ENCODE measurements at regions not wholly inside any gene's neighbourhood (a gene's known extent, or its start where the extent isn't known, plus 50 kb on each side); places are given as distances from the start of the nearest gene placed in this dataset.

GRCh38 chr5:152511120-152511519 is 106.0 kb upstream of the NMUR2 start:
- Histone ChIP-seq H3K9ac (ENCODE audit: insufficient read length) (no peak overlapping the region), H3K27ac (no peak overlapping the region), H3K9me3 (ENCODE audit: low read depth, low read length) (no peaks in the 10 kb centered on the region), H3K36me3 (ENCODE audit: insufficient read depth, low read length) (no peaks in the 10 kb centered on the region), H3K4me3 (no peak overlapping the region)
- no peak for DNase-seq (ENCODE audit: low read depth, low spot score)
- TF ChIP-seq FOXP2 (optimal IDR thresholded peaks at IDR 0.05; ENCODE audit: control extremely low read depth, extremely low read length, insufficient read depth) (no peak), POLR2AphosphoS5 (IDR thresholded peaks at IDR 0.05; ENCODE audit: borderline replicate concordance, low read depth, low read length) (no peak), EZH2 (IDR thresholded peaks at IDR 0.05) (no peak)

GRCh38 chr5:152511531-152512132 is 106.6 kb upstream of the NMUR2 start:
- H3K9me3 ChIP-seq (ENCODE audit: low read depth, low read length): no peaks in the 10 kb centered on the region
- no peak overlapping the region for H3K4me3 ChIP-seq
- H3K9ac ChIP-seq (ENCODE audit: insufficient read length): no peak overlapping the region
- TF ChIP-seq POLR2AphosphoS5 (IDR thresholded peaks at IDR 0.05; ENCODE audit: borderline replicate concordance, low read depth, low read length) (no peak), EZH2 (IDR thresholded peaks at IDR 0.05) (no peak), FOXP2 (optimal IDR thresholded peaks at IDR 0.05; ENCODE audit: control extremely low read depth, extremely low read length, insufficient read depth) (no peak)
- DNase-seq (ENCODE audit: low read depth, low spot score): no peak
- no peaks in the 10 kb centered on the region for H3K36me3 ChIP-seq (ENCODE audit: insufficient read depth, low read length)
- no peak overlapping the region for H3K27ac ChIP-seq

- no peak for TF ChIP-seq FOXP2 (optimal IDR thresholded peaks at IDR 0.05; ENCODE audit: control extremely low read depth, extremely low read length, insufficient read depth)
- TF ChIP-seq EZH2 (IDR thresholded peaks at IDR 0.05): no peak
- no peak for TF ChIP-seq POLR2AphosphoS5 (IDR thresholded peaks at IDR 0.05; ENCODE audit: borderline replicate concordance, low read depth, low read length)
- H3K9me3 ChIP-seq (ENCODE audit: low read depth, low read length): no peaks in the 10 kb centered on the region
- H3K4me3 ChIP-seq: no peak overlapping the region
- no peaks in the 10 kb centered on the region for H3K36me3 ChIP-seq (ENCODE audit: insufficient read depth, low read length)
- DNase-seq (ENCODE audit: low read depth, low spot score): no peak
- no peak overlapping the region for H3K9ac ChIP-seq (ENCODE audit: insufficient read length)
- H3K27ac ChIP-seq: no peak overlapping the region
Observed at GRCh38 chr5:152514827-152515397, 109.8 kb upstream of the NMUR2 start.

- Histone ChIP-seq H3K4me3 (no peak overlapping the region), H3K9ac (ENCODE audit: insufficient read length) (no peak overlapping the region), H3K27ac (no peak overlapping the region), H3K36me3 (ENCODE audit: insufficient read depth, low read length) (no peaks in the 10 kb centered on the region), H3K9me3 (ENCODE audit: low read depth, low read length) (no peaks in the 10 kb centered on the region)
- TF ChIP-seq EZH2 (IDR thresholded peaks at IDR 0.05) (no peak), FOXP2 (optimal IDR thresholded peaks at IDR 0.05; ENCODE audit: control extremely low read depth, extremely low read length, insufficient read depth) (no peak), POLR2AphosphoS5 (IDR thresholded peaks at IDR 0.05; ENCODE audit: borderline replicate concordance, low read depth, low read length) (no peak)
- DNase-seq (ENCODE audit: low read depth, low spot score): no peak
Observed at GRCh38 chr5:152523964-152524363, 118.9 kb upstream of the NMUR2 start.

GRCh38 chr5:152527358-152528052 is 122.4 kb upstream of the NMUR2 start:
- Histone ChIP-seq H3K9me3 (ENCODE audit: low read depth, low read length) (no peaks in the 10 kb centered on the region), H3K4me3 (no peak overlapping the region), H3K36me3 (ENCODE audit: insufficient read depth, low read length) (no peaks in the 10 kb centered on the region), H3K27ac (no peak overlapping the region), H3K9ac (ENCODE audit: insufficient read length) (no peak overlapping the region)
- TF ChIP-seq FOXP2 (optimal IDR thresholded peaks at IDR 0.05; ENCODE audit: control extremely low read depth, extremely low read length, insufficient read depth) (no peak), EZH2 (IDR thresholded peaks at IDR 0.05) (no peak), POLR2AphosphoS5 (IDR thresholded peaks at IDR 0.05; ENCODE audit: borderline replicate concordance, low read depth, low read length) (no peak)
- no peak for DNase-seq (ENCODE audit: low read depth, low spot score)

GRCh38 chr5:152529440-152529839 is 124.4 kb upstream of the NMUR2 start:
- no peaks in the 10 kb centered on the region for H3K9me3 ChIP-seq (ENCODE audit: low read depth, low read length)
- no peak overlapping the region for H3K27ac ChIP-seq
- no peak for DNase-seq (ENCODE audit: low read depth, low spot score)
- no peaks in the 10 kb centered on the region for H3K36me3 ChIP-seq (ENCODE audit: insufficient read depth, low read length)
- TF ChIP-seq FOXP2 (optimal IDR thresholded peaks at IDR 0.05; ENCODE audit: control extremely low read depth, extremely low read length, insufficient read depth) (no peak), POLR2AphosphoS5 (IDR thresholded peaks at IDR 0.05; ENCODE audit: borderline replicate concordance, low read depth, low read length) (no peak), EZH2 (IDR thresholded peaks at IDR 0.05) (no peak)
- no peak overlapping the region for H3K9ac ChIP-seq (ENCODE audit: insufficient read length)
- H3K4me3 ChIP-seq: no peak overlapping the region

- peak; percentile 35 for DNase-seq (ENCODE audit: low read depth, low spot score)
- no peaks in the 10 kb centered on the region for H3K36me3 ChIP-seq (ENCODE audit: insufficient read depth, low read length)
- H3K9me3 ChIP-seq (ENCODE audit: low read depth, low read length): no peaks in the 10 kb centered on the region
- no peak overlapping the region for H3K27ac ChIP-seq
- H3K9ac ChIP-seq (ENCODE audit: insufficient read length): no peak overlapping the region
- H3K4me3 ChIP-seq: no peak overlapping the region
- TF ChIP-seq FOXP2 (optimal IDR thresholded peaks at IDR 0.05; ENCODE audit: control extremely low read depth, extremely low read length, insufficient read depth) (no peak), POLR2AphosphoS5 (IDR thresholded peaks at IDR 0.05; ENCODE audit: borderline replicate concordance, low read depth, low read length) (no peak), EZH2 (IDR thresholded peaks at IDR 0.05) (no peak)
Observed at GRCh38 chr5:152532714-152533113, 127.6 kb upstream of the NMUR2 start.

GRCh38 chr5:152534641-152535040 is 129.6 kb upstream of the NMUR2 start:
- Histone ChIP-seq H3K4me3 (no peak overlapping the region), H3K9me3 (ENCODE audit: low read depth, low read length) (no peaks in the 10 kb centered on the region), H3K36me3 (ENCODE audit: insufficient read depth, low read length) (no peaks in the 10 kb centered on the region), H3K27ac (no peak overlapping the region), H3K9ac (ENCODE audit: insufficient read length) (no peak overlapping the region)
- DNase-seq (ENCODE audit: low read depth, low spot score): no peak
- TF ChIP-seq FOXP2 (optimal IDR thresholded peaks at IDR 0.05; ENCODE audit: control extremely low read depth, extremely low read length, insufficient read depth) (no peak), EZH2 (IDR thresholded peaks at IDR 0.05) (no peak), POLR2AphosphoS5 (IDR thresholded peaks at IDR 0.05; ENCODE audit: borderline replicate concordance, low read depth, low read length) (no peak)

All from SK-N-MC (cell line).